ENCODE measurements at regions not wholly inside any gene's neighbourhood (a gene's known extent, or its start where the extent isn't known, plus 50 kb on each side); places are given as distances from the start of the nearest gene placed in this dataset.
"Not testable (repeated sequence)": the region's sequence is repeated elsewhere in the genome, so short reads cannot be mapped to it uniquely, and the experiment has no call there.

- H3K4me3 Mint-ChIP-seq = no peak overlapping the region
- H3K4me1 Mint-ChIP-seq = no peaks in the 10 kb centered on the region
- no peak overlapping the region for H3K27ac Mint-ChIP-seq
- no peak for DNase-seq
- H3K27me3 Mint-ChIP-seq = no peaks in the 10 kb centered on the region
- ChIA-PET POLR2A (no interaction called here), CTCF (interaction anchor here (1.9 kb wide), 1 partner anchor 14 kb away, joined by 3 read pairs; no protein-coding TSS in a partner anchor)
- no peaks in the 10 kb centered on the region for H3K9me3 Mint-ChIP-seq
- no peaks in the 10 kb centered on the region for H3K36me3 Mint-ChIP-seq (ENCODE audit: low read depth)
These were observed 55.9 kb upstream of the PIK3CB start for GRCh38 chr3:138890555-138891187.

DNA sequence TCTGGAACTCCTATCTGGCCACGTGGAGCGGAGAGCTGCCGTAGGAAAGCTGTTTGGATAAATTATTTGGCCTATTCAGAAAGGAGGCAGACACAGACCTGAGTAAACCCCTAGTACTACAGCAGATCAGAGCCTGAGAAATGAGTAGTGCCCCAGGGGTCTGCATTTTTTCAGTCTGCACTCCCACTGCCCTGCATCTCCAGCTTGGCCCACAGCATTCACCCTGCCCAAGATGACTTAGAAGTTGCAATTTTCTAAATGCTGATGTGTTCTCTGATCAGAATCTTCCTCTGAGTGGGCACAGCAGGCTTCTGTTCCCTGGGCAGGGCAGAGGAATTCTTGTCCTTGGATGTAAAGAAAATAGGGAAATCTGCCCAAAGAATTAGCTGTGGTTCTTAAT lies 55.1 kb upstream of the PIK3CB start:
- no peak for DNase-seq
- H3K27ac Mint-ChIP-seq = no peak overlapping the region
- ChIA-PET CTCF (interaction anchor here (1.0 to 1.9 kb wide), 2 partner anchors 13 to 34 kb away, joined by 3 to 4 read pairs; no protein-coding TSS in a partner anchor), POLR2A (no interaction called here)
- H3K27me3 Mint-ChIP-seq = no peaks in the 10 kb centered on the region
- no peaks in the 10 kb centered on the region for H3K36me3 Mint-ChIP-seq (ENCODE audit: low read depth)
- H3K4me3 Mint-ChIP-seq = no peak overlapping the region
- H3K9me3 Mint-ChIP-seq = no peaks in the 10 kb centered on the region
- H3K4me1 Mint-ChIP-seq = no peaks in the 10 kb centered on the region

- ChIA-PET POLR2A (no interaction called here), CTCF (interaction anchor here (1.0 kb wide), 1 partner anchor 27 kb away, joined by 4 read pairs; no protein-coding TSS in a partner anchor)
- H3K36me3 Mint-ChIP-seq (ENCODE audit: low read depth) = no peaks in the 10 kb centered on the region
- DNase-seq = no peak
- no peaks in the 10 kb centered on the region for H3K9me3 Mint-ChIP-seq
- H3K4me1 Mint-ChIP-seq = no peaks in the 10 kb centered on the region
- no peaks in the 10 kb centered on the region for H3K27me3 Mint-ChIP-seq
- H3K4me3 Mint-ChIP-seq = no peak overlapping the region
- no peak overlapping the region for H3K27ac Mint-ChIP-seq
These were observed 53.8 kb upstream of the PIK3CB start for GRCh38 chr3:138888560-138888959.

DNA sequence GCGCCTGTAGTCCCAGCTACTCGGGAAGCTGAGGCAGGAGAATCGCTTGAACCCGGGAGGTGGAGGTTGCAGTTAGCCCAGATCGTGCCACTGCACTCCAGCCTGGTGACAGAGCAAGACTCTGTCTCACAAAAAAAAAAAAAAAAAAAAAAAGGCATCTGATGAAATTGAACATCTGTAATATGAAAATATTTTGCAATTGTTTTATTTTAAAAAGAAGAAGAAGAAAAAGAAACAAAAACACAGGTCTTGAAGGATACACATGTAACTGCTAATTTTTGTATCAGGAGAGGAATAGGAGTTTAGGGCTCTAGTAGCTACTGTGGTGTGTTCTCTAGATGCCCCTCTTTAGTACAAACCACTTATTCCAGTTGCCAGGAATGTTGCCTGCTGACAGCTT lies 51.4 kb upstream of the PIK3CB start:
- H3K27ac Mint-ChIP-seq = not testable (repeated sequence)

More for the DNA sequence above, 51.4 kb upstream of the PIK3CB start:
- DNase-seq; H3K36me3 Mint-ChIP-seq (ENCODE audit: low read depth); POLR2A ChIA-PET; H3K27me3 Mint-ChIP-seq; CTCF ChIA-PET; H3K4me1 Mint-ChIP-seq; H3K9me3 Mint-ChIP-seq; H3K4me3 Mint-ChIP-seq: not testable (repeated sequence)

Data from activated CD4-positive, alpha-beta T cell treated with anti-CD3 and anti-CD28 coated beads, Interleukin-2, amount 10 ng/mL, durations not matched to agents 7 days and 5 days (primary cell).